HL-60 (cell line): ENCODE measurements at regions not wholly inside any gene's neighbourhood (a gene's known extent, or its start where the extent isn't known, plus 50 kb on each side); places are given as distances from the start of the nearest gene placed in this dataset.

ENCODE experiments used
- POLR2AphosphoS5 ChIP-seq: IDR thresholded peaks from 2 replicates; pipeline ENCODE4 v1.6.1; 2012; ENCODE audit warnings: low read depth
- TF ChIP-seq, protein P1 (sequence below): IDR thresholded peaks from one replicate; pipeline ENCODE4 v1.5.1; 2011; ENCODE audit warnings: low read length, control low read depth, inconsistent platforms; ENCODE audit not compliant: insufficient read depth

GRCh38 chr6:22699151-22699550 is 129.8 kb downstream of the HDGFL1 start:
- TF ChIP-seq, protein P1, sequence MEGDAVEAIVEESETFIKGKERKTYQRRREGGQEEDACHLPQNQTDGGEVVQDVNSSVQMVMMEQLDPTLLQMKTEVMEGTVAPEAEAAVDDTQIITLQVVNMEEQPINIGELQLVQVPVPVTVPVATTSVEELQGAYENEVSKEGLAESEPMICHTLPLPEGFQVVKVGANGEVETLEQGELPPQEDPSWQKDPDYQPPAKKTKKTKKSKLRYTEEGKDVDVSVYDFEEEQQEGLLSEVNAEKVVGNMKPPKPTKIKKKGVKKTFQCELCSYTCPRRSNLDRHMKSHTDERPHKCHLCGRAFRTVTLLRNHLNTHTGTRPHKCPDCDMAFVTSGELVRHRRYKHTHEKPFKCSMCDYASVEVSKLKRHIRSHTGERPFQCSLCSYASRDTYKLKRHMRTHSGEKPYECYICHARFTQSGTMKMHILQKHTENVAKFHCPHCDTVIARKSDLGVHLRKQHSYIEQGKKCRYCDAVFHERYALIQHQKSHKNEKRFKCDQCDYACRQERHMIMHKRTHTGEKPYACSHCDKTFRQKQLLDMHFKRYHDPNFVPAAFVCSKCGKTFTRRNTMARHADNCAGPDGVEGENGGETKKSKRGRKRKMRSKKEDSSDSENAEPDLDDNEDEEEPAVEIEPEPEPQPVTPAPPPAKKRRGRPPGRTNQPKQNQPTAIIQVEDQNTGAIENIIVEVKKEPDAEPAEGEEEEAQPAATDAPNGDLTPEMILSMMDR = no peak
- TF ChIP-seq POLR2AphosphoS5 = no peak
